Adrenal gland (tissue), 5 donors: ENCODE measurements at regions not wholly inside any gene's neighbourhood (a gene's known extent, or its start where the extent isn't known, plus 50 kb on each side); places are given as distances from the start of the nearest gene placed in this dataset.

Experiments used
- CTCF ChIP-seq, 6 experiments: fragments of 450-650 bp in 4 of 6; fragments of 200-600 bp in 2 of 6; sonication (generic) in 1 of 6; IDR thresholded peaks; 1 replicate in 5 of 6; 2 replicates in 1 of 6; pipeline versions ENCODE4 v1.5.1 to v1.8.0; 2016 to 2021; ENCODE audit warnings: antibody characterized with exemption in 6 of 6, mild to moderate bottlenecking in 2 of 6, moderate library complexity in 1 of 6
- POLR2A ChIP-seq, 2 donors: fragments of 450-650 bp; IDR thresholded peaks; one replicate each; pipeline ENCODE4 v1.6.1; 2017; ENCODE audit warnings: antibody characterized with exemption in 2 of 2, mild to moderate bottlenecking in 2 of 2, moderate library complexity in 1 of 2
- donor health status: DM: no; HTN: no; CAD: no.

- TF ChIP-seq CTCF (IDR thresholded peaks at IDR 0.05): no peak
- no peak for TF ChIP-seq POLR2A (IDR thresholded peaks at IDR 0.05)
Measured at GRCh38 chr21:38994042-38994441, 188.3 kb downstream of the ETS2 start.
